K562 (cell line): ENCODE measurements at regions not wholly inside any gene's neighbourhood (a gene's known extent, or its start where the extent isn't known, plus 50 kb on each side); places are given as distances from the start of the nearest gene placed in this dataset.

Experiments
- CEBPB ChIP-seq: fragments of 450-650 bp; IDR thresholded peaks from 2 replicates; pipeline ENCODE4 v1.6.1; 2016; ENCODE audit warnings: missing genetic modification characterization, missing compliant biosample characterization
- CHD4 ChIP-seq: fragments of 200-600 bp; sonication (generic); IDR thresholded peaks from 3 replicates; pipeline ENCODE4 v1.6.1; 2012; ENCODE audit warnings: low read depth, mild to moderate bottlenecking, mixed read lengths, low read length, inconsistent platforms; ENCODE audit not compliant: insufficient read depth, insufficient replicate concordance, poor library complexity, severe bottlenecking
- EGR1 ChIP-seq: fragments of 450-650 bp; conservative IDR thresholded peaks from 2 replicates; pipeline ENCODE4 v1.6.1; 2017; ENCODE audit warnings: mild to moderate bottlenecking
- NBN ChIP-seq: fragments of 450-650 bp; IDR thresholded peaks from 2 replicates; pipeline ENCODE4 v1.6.1; 2016; ENCODE audit warnings: low read depth, mild to moderate bottlenecking
- NRF1 ChIP-seq, 2 experiments: fragments of 450-650 bp; IDR thresholded peaks in 1 of 2; conservative IDR thresholded peaks in 1 of 2; 2 replicates each; pipeline ENCODE4 v1.6.1; 2014; ENCODE audit warnings: mild to moderate bottlenecking in 2 of 2
- POLR2A ChIP-seq: fragments of 450-650 bp; conservative IDR thresholded peaks from 2 replicates; pipeline ENCODE4 v1.6.1; 2016
- POLR2AphosphoS5 ChIP-seq: IDR thresholded peaks from 2 replicates; pipeline ENCODE4 v1.6.1; 2011; ENCODE audit warnings: mild to moderate bottlenecking, low read depth, low read length, moderate library complexity; ENCODE audit not compliant: control insufficient read depth, insufficient read depth
- RBBP5 ChIP-seq: fragments of 200-600 bp; sonication (generic); IDR thresholded peaks from 2 replicates; pipeline ENCODE4 v1.6.1; 2012; ENCODE audit warnings: borderline replicate concordance, mild to moderate bottlenecking, low read length, control low read depth, inconsistent platforms; ENCODE audit not compliant: insufficient read depth, poor library complexity, severe bottlenecking
- SOX6 ChIP-seq: fragments of 450-650 bp; IDR thresholded peaks from 2 replicates; pipeline ENCODE4 v1.6.1; 2014; ENCODE audit warnings: mild to moderate bottlenecking
- ZBTB11 ChIP-seq, 3 experiments: fragments of 200-800 bp in 1 of 3; fragments of 250-450 bp in 1 of 3; fragments of 450-650 bp in 1 of 3; sonication (Bioruptor Pico) in 1 of 3; sonication (Bioruptor generic) in 1 of 3; formaldehyde crosslinking in 1 of 3; IDR thresholded peaks; 2 replicates each; pipeline versions ENCODE4 v1.6.1 to v1.8.0; 2016 to 2022; ENCODE audit warnings: mild to moderate bottlenecking in 2 of 3, missing genetic modification characterization in 2 of 3, missing compliant biosample characterization in 1 of 3, moderate library complexity in 1 of 3
- ZNF212 ChIP-seq: fragments of 450-650 bp; formaldehyde crosslinking; IDR thresholded peaks from 2 replicates; pipeline ENCODE4 v1.4.0; 2020; ENCODE audit warnings: mild to moderate bottlenecking
- TF ChIP-seq, protein P1 (sequence below), 3 experiments: IDR thresholded peaks in 2 of 3; conservative IDR thresholded peaks in 1 of 3; 2 replicates each; pipeline ENCODE4 v1.5.1; 2011 to 2012; ENCODE audit warnings: low read length in 3 of 3, mild to moderate bottlenecking in 3 of 3, control low read depth in 2 of 3, improper control_type of control experiment in 1 of 3, inconsistent platforms in 1 of 3, low read depth in 1 of 3, mixed read lengths in 1 of 3, moderate library complexity in 1 of 3; ENCODE audit not compliant: insufficient read depth in 2 of 3
- TF ChIP-seq, protein P2 (sequence below): fragments of 450-650 bp; IDR thresholded peaks from 2 replicates; pipeline ENCODE4 v1.6.1; 2017; ENCODE audit warnings: antibody characterized with exemption, mild to moderate bottlenecking

DNA sequence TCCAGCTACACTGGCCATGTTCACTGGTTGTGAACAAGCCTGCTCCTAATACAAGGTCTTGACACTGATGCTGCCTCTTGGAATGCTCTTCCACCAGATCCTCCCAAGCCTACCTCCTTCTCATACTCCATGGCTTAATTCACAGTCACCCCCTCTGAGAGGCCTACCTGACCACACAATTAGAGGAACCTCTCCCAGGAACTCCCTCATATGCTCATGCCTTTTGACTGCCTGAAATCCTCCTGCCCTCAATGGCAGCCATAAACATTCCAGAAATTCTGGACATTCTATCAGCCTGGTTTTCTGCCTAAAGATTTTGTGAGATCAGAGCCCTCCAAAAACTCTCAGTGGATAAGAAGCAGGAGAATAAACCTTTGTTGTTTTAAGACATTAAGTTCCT is 340.2 kb downstream of the C12orf75 start:
- TF ChIP-seq NRF1 (conservative IDR thresholded peaks at IDR 0.05 in 1 of 2, IDR thresholded peaks at IDR 0.05 in 1 of 2) (no peak), CEBPB (tag) (no peak), POLR2AphosphoS5 (no peak), EGR1 (no peak), ZBTB11 (CRISPR knock-in tag; IDR thresholded peaks at IDR 0.05) (no peak), RBBP5 (no peak), SOX6 (no peak), ZNF212 (no peak), CHD4 (no peak), NBN (no peak), POLR2A (no peak)
- TF ChIP-seq, protein P1, sequence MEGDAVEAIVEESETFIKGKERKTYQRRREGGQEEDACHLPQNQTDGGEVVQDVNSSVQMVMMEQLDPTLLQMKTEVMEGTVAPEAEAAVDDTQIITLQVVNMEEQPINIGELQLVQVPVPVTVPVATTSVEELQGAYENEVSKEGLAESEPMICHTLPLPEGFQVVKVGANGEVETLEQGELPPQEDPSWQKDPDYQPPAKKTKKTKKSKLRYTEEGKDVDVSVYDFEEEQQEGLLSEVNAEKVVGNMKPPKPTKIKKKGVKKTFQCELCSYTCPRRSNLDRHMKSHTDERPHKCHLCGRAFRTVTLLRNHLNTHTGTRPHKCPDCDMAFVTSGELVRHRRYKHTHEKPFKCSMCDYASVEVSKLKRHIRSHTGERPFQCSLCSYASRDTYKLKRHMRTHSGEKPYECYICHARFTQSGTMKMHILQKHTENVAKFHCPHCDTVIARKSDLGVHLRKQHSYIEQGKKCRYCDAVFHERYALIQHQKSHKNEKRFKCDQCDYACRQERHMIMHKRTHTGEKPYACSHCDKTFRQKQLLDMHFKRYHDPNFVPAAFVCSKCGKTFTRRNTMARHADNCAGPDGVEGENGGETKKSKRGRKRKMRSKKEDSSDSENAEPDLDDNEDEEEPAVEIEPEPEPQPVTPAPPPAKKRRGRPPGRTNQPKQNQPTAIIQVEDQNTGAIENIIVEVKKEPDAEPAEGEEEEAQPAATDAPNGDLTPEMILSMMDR (IDR thresholded peaks at IDR 0.05 in 2 of 3, conservative IDR thresholded peaks at IDR 0.05 in 1 of 3; ENCODE audit: insufficient read depth in 2 of 3, low read depth in 1 of 3, low read length in 3 of 3): no peak
- TF ChIP-seq, protein P2, sequence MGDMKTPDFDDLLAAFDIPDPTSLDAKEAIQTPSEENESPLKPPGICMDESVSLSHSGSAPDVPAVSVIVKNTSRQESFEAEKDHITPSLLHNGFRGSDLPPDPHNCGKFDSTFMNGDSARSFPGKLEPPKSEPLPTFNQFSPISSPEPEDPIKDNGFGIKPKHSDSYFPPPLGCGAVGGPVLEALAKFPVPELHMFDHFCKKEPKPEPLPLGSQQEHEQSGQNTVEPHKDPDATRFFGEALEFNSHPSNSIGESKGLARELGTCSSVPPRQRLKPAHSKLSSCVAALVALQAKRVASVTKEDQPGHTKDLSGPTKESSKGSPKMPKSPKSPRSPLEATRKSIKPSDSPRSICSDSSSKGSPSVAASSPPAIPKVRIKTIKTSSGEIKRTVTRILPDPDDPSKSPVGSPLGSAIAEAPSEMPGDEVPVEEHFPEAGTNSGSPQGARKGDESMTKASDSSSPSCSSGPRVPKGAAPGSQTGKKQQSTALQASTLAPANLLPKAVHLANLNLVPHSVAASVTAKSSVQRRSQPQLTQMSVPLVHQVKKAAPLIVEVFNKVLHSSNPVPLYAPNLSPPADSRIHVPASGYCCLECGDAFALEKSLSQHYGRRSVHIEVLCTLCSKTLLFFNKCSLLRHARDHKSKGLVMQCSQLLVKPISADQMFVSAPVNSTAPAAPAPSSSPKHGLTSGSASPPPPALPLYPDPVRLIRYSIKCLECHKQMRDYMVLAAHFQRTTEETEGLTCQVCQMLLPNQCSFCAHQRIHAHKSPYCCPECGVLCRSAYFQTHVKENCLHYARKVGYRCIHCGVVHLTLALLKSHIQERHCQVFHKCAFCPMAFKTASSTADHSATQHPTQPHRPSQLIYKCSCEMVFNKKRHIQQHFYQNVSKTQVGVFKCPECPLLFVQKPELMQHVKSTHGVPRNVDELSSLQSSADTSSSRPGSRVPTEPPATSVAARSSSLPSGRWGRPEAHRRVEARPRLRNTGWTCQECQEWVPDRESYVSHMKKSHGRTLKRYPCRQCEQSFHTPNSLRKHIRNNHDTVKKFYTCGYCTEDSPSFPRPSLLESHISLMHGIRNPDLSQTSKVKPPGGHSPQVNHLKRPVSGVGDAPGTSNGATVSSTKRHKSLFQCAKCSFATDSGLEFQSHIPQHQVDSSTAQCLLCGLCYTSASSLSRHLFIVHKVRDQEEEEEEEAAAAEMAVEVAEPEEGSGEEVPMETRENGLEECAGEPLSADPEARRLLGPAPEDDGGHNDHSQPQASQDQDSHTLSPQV: no peak
